Activated naive CD4-positive, alpha-beta T cell treated with anti-CD3 and anti-CD28 coated beads for 36 hours (primary cell): ENCODE measurements at regions not wholly inside any gene's neighbourhood (a gene's known extent, or its start where the extent isn't known, plus 50 kb on each side); places are given as distances from the start of the nearest gene placed in this dataset.

Experiments used
- CTCF ChIA-PET: fragments of 350-600 bp; sonication (Branson Sonifier 250); formaldehyde crosslinking; loops from one replicate; lab custom pipeline; 2021; ENCODE audit warnings: antibody characterized with exemption; lab: Charles Lee
- DNase-seq: peaks from one replicate; pipeline ENCODE4 v3.0.0-alpha.2; 2020
- H3K27ac Mint-ChIP-seq: one replicate; pipeline ENCODE4 v1.8.0; 2021; ENCODE audit warnings: mild to moderate bottlenecking, mixed read lengths
- H3K27me3 Mint-ChIP-seq: one replicate; pipeline ENCODE4 v1.8.0; 2021; ENCODE audit warnings: low read depth, mixed read lengths
- H3K36me3 Mint-ChIP-seq: one replicate; pipeline ENCODE4 v1.8.0; 2021; ENCODE audit warnings: low read depth, mixed read lengths
- H3K4me1 Mint-ChIP-seq: one replicate; pipeline ENCODE4 v1.8.0; 2021; ENCODE audit warnings: low read depth, mixed read lengths
- H3K4me3 Mint-ChIP-seq: one replicate; pipeline ENCODE4 v1.8.0; 2021; ENCODE audit warnings: mild to moderate bottlenecking, moderate library complexity, mixed read lengths
- H3K9me3 Mint-ChIP-seq: one replicate; pipeline ENCODE4 v1.8.0; 2021; ENCODE audit warnings: mixed read lengths
- intact Hi-C: fragments of 100-400 bp; cut with micrococcal nuclease; formaldehyde crosslinking; loops from one replicate; pipeline ENCODE4 v1.15.1; 2023

DNA sequence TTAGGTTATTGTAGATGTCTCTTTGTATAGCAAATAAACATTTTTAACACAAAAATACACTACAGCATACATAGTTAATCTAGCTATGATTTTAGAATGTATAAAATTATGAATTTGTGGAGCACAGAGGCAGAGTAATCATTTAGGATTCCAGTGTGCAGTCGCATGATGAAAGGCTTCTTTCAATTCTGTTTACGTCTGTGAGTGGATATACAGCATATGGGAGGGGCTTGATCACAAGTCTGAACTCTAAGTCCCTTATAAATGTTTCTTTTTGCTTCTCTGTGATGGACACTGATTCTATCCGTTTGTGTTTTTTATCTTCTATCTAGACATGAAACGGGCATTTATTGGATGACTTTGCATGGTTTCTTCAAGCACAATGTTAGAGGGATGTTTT is 1239.6 kb upstream of the AGA start:
- peaks cover 6% of the 10 kb centered on the region for H3K9me3 Mint-ChIP-seq

DNA sequence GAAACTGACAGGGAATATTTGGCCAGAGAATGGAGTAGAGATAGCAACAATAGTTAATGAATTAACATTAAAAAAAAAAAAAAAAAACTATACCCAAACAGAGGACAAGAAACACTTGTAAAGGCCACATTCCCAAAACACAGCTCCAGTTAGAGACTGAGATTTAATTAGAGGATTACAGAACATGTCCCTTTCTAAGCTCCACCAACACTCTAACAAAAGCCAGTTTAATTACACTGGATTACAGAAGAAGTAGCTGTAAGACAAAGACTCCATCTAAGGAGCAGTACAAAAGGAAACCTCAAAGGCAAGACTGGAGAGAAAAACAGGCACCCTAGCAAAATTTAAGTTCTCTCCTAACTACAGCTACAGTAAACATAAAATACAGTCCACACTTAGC is 1247.7 kb upstream of the AGA start:
- H3K4me3 Mint-ChIP-seq: no peak overlapping the region

More for the DNA sequence above, 1239.6 kb upstream of the AGA start:
- intact Hi-C loops: loop anchor here (10.0 kb wide), 1 partner anchor 1437 kb away; no protein-coding TSS in a partner anchor
- DNase-seq: no peak
- no peaks in the 10 kb centered on the region for H3K36me3 Mint-ChIP-seq
- H3K4me3 Mint-ChIP-seq: no peak overlapping the region
- H3K27me3 Mint-ChIP-seq: no peaks in the 10 kb centered on the region
- H3K27ac Mint-ChIP-seq: no peak overlapping the region
- CTCF ChIA-PET: no interaction called here
- H3K4me1 Mint-ChIP-seq: no peaks in the 10 kb centered on the region

DNA sequence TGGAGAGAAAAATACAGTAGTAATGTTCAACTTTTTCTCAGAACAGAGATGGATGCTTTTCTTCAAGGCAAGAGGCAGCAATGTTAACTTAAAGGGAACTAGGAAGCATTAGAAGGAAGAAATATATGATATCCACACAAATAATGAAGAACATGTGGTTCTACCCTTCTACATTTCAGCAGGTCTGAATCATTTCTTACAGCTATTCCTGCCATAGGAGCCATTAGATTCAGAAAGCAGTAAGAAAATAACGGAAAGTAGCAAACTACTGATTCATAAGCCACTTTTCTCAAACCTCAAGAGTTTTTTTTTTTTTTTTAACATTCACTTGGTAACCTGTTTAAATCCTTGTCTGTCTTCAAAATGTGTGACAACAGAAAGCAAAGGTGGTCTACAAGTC is 1251.6 kb upstream of the AGA start:
- DNase-seq: no peak
- CTCF ChIA-PET: no interaction called here
- peaks cover 8% of the 10 kb centered on the region for H3K9me3 Mint-ChIP-seq
- H3K27ac Mint-ChIP-seq: no peak overlapping the region
- no peaks in the 10 kb centered on the region for H3K27me3 Mint-ChIP-seq
- H3K4me3 Mint-ChIP-seq: no peak overlapping the region
- intact Hi-C loops: no loop called here
- H3K36me3 Mint-ChIP-seq: no peaks in the 10 kb centered on the region
- H3K4me1 Mint-ChIP-seq: no peaks in the 10 kb centered on the region

More for the DNA sequence above, 1247.7 kb upstream of the AGA start:
- Mint-ChIP-seq H3K27me3 (no peaks in the 10 kb centered on the region), H3K36me3 (no peaks in the 10 kb centered on the region), H3K9me3 (peaks cover 12% of the 10 kb centered on the region), H3K27ac (no peak overlapping the region), H3K4me1 (no peaks in the 10 kb centered on the region)
- intact Hi-C loops: loop anchor here (10.0 kb wide), 1 partner anchor 1445 kb away; no protein-coding TSS in a partner anchor
- CTCF ChIA-PET: no interaction called here
- DNase-seq: no peak

DNA sequence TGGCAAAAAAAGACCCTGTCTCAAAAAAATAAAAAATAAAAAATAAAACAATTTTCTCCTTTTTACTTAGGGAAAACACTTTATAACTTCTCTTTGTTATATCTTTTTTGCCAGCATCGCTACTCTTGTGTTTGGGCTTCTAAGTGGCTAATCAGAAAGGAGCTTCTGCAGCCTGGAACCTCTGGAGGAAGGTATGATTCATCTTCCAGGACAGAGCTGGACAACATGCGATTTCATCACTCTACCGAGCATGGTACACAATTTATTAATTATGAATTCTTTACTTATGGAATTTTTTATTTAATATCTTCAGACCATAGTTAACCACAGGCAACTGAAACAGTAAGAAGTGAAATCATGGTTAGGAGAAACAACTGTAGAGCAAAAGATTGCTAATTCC is 1254.3 kb upstream of the AGA start:
- Mint-ChIP-seq H3K27me3 (no peaks in the 10 kb centered on the region), H3K27ac (no peak overlapping the region), H3K4me3 (no peak overlapping the region), H3K36me3 (no peaks in the 10 kb centered on the region), H3K4me1 (no peaks in the 10 kb centered on the region), H3K9me3 (peaks cover 3% of the 10 kb centered on the region)
- DNase-seq: no peak
- intact Hi-C loops: no loop called here
- CTCF ChIA-PET: no interaction called here

DNA sequence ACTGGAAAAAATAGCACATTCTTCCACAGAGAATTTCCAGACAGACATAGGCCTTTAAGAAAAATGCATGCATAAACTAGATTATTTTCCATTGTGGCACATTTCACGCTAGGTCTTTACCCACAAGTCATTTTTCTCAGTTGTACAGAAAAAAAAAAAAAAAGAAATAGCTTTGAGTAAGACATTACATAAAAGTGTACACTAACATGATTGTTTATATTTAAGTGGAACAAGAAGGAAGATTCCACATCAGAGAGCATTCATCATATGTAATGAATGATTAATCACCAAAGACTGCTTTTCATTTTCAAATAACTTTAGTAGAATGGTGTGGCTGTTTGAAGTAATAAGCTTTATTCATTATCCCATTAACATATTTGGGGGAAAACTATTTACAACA is 1270.2 kb upstream of the AGA start:
- peaks cover 3% of the 10 kb centered on the region for H3K9me3 Mint-ChIP-seq
- intact Hi-C loops: no loop called here
- no peak overlapping the region for H3K27ac Mint-ChIP-seq
- H3K4me1 Mint-ChIP-seq: no peaks in the 10 kb centered on the region
- no peaks in the 10 kb centered on the region for H3K36me3 Mint-ChIP-seq
- no peak for DNase-seq
- H3K27me3 Mint-ChIP-seq: no peaks in the 10 kb centered on the region
- CTCF ChIA-PET: interaction anchor here (0.6 kb wide), 1 partner anchor 42 kb away, joined by 3 read pairs; no protein-coding TSS in a partner anchor
- H3K4me3 Mint-ChIP-seq: no peak overlapping the region

DNA sequence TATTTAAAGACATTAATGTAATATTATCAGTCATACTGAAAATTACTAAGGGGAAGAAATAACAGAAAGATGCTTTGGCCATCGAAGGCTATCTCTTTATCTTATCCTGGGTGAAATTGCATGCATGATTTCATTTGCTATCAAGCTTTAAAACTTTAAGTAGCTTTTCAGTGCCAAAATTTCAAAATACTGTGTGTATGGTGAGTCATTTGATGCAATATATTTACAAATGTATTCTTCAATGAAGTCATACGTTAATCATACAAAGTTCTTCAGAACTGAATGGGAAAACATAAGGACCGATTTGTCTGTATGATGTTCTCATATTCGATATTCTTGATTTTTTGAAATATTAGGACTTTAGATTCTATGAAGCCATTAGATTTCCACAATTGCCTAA is 1295.8 kb upstream of the AGA start:
- no peaks in the 10 kb centered on the region for H3K36me3 Mint-ChIP-seq
- no peak for DNase-seq
- no peak overlapping the region for H3K27ac Mint-ChIP-seq
- intact Hi-C loops: no loop called here
- peaks cover 2% of the 10 kb centered on the region for H3K9me3 Mint-ChIP-seq
- H3K4me3 Mint-ChIP-seq: no peak overlapping the region
- H3K4me1 Mint-ChIP-seq: no peaks in the 10 kb centered on the region
- H3K27me3 Mint-ChIP-seq: no peaks in the 10 kb centered on the region
- CTCF ChIA-PET: no interaction called here

DNA sequence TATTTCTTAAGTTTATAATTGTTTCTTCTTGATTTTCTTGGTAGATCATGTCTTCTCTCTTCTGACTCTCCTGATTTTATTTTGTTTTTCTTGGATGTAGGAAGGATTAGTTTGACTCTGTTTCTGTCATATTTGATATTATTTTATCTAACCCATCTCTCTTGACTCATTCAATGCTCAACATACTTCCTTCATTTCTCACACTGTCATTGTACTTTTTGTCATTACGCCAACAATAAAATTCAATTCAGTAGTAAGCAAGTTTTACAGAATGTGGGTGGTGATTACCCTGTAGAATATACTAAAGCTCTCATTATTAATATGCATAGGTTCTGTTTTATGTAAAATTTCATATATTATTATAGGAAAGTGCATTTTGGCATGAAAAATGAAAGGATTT is 1303.0 kb upstream of the AGA start:
- DNase-seq: no peak
- CTCF ChIA-PET: interaction anchor here (0.7 kb wide), 1 partner anchor 51 kb away, joined by 3 read pairs; no protein-coding TSS in a partner anchor
- Mint-ChIP-seq H3K36me3 (no peaks in the 10 kb centered on the region), H3K9me3 (peaks cover 2% of the 10 kb centered on the region), H3K4me3 (no peak overlapping the region), H3K27me3 (no peaks in the 10 kb centered on the region), H3K27ac (no peak overlapping the region), H3K4me1 (no peaks in the 10 kb centered on the region)
- intact Hi-C loops: no loop called here

DNA sequence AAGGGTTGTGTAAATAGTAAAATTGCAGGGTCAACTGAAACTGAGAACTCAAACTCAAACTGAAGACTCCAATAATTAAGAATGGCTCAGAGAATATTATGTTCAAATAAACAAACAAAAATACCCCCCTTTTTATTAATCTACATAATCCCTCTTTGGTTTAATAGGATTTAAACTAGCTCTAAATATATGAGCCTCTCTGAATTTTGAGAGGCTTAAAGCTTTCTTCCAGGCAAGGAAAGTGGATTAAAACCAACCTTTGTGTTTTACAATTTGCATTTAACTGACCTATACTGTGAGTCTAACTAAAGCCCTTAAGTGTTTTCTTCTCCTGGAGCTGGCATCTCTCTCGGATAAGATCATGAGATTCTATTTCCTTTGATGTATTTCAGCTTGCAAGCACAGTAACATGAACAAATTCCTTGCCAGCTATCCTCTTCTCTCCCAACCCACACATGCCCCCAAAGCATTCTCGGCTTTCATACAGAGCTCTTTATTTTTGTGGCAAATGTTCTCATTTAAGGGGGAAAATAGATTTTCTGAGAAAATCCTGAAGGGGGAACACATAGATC is 1310.8 kb upstream of the AGA start:
- no peaks in the 10 kb centered on the region for H3K27me3 Mint-ChIP-seq
- intact Hi-C loops: no loop called here
- peaks cover 4% of the 10 kb centered on the region for H3K9me3 Mint-ChIP-seq
- H3K4me3 Mint-ChIP-seq: no peak overlapping the region
- CTCF ChIA-PET: no interaction called here
- no peak overlapping the region for H3K27ac Mint-ChIP-seq
- H3K4me1 Mint-ChIP-seq: no peaks in the 10 kb centered on the region
- no peak for DNase-seq
- no peaks in the 10 kb centered on the region for H3K36me3 Mint-ChIP-seq

DNA sequence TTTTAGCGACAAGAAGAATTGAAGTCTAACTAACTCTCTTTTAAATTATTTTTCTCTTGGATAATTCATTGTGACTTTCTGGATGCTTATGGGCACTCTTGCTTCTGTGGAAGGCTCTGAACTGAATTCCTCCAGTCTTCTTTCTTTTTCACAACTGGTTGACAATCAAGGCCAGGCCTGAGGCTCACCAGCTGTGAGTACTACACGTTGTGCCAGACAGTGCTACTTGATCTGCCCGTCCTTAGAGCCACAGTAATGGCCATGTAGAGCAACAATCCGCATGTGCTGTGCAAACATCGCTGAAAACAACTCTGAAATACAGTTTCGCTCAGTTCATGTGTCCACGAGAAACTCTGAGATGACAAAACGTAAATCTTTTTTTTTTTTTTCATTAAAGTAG is 1336.3 kb upstream of the AGA start:
- no peaks in the 10 kb centered on the region for H3K9me3 Mint-ChIP-seq
- no peak overlapping the region for H3K27ac Mint-ChIP-seq
- CTCF ChIA-PET: no interaction called here
- H3K4me3 Mint-ChIP-seq: no peak overlapping the region
- no peaks in the 10 kb centered on the region for H3K4me1 Mint-ChIP-seq
- no peaks in the 10 kb centered on the region for H3K27me3 Mint-ChIP-seq
- H3K36me3 Mint-ChIP-seq: no peaks in the 10 kb centered on the region
- DNase-seq: no peak
- intact Hi-C loops: no loop called here

DNA sequence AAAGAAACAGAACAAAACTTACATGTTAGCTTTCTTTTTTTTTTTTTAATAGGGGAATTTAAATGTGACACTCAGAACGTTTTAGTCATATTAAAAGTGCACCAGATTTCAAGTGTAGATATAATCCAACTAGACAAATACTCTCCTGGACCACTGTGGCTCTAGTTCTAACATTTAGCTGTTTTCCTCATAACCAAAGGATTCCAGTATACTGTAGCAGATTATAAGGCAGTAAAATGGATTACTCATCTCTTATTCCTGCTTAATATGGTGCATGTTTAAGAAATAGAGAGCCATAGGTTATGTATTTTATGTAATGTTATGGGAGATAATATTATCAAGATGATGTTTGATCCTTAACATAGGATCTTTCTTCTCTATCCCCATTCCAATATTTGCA is 1339.5 kb upstream of the AGA start:
- peaks cover 5% of the 10 kb centered on the region for H3K9me3 Mint-ChIP-seq
- H3K27me3 Mint-ChIP-seq: no peaks in the 10 kb centered on the region
- H3K4me1 Mint-ChIP-seq: no peaks in the 10 kb centered on the region
- intact Hi-C loops: no loop called here
- no peak for DNase-seq
- no peak overlapping the region for H3K4me3 Mint-ChIP-seq
- CTCF ChIA-PET: no interaction called here
- no peak overlapping the region for H3K27ac Mint-ChIP-seq
- no peaks in the 10 kb centered on the region for H3K36me3 Mint-ChIP-seq

DNA sequence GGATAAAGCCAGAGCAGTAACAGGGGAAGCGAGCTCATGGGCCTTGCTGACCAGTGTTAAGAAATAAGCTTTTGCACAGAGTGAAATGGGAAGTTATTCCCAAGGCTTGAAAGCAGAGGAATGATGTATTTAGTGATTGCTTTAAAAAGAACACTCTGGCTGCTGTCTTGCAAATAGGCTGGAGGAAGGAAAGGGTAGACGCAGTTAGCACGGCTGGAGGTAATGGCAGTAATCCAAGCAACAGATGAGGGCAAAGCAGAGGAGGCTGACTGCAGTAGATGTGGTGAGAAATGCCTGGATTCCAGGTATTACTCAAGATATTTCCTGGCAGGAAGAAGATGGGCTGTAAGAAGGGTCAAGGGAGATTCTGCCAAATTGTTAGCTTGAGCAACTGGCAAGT is 1342.3 kb upstream of the AGA start:
- CTCF ChIA-PET: no interaction called here
- H3K27ac Mint-ChIP-seq: no peak overlapping the region
- H3K9me3 Mint-ChIP-seq: peaks cover 5% of the 10 kb centered on the region
- no peak overlapping the region for H3K4me3 Mint-ChIP-seq
- intact Hi-C loops: no loop called here
- DNase-seq: no peak
- H3K4me1 Mint-ChIP-seq: no peaks in the 10 kb centered on the region
- no peaks in the 10 kb centered on the region for H3K36me3 Mint-ChIP-seq
- H3K27me3 Mint-ChIP-seq: no peaks in the 10 kb centered on the region

DNA sequence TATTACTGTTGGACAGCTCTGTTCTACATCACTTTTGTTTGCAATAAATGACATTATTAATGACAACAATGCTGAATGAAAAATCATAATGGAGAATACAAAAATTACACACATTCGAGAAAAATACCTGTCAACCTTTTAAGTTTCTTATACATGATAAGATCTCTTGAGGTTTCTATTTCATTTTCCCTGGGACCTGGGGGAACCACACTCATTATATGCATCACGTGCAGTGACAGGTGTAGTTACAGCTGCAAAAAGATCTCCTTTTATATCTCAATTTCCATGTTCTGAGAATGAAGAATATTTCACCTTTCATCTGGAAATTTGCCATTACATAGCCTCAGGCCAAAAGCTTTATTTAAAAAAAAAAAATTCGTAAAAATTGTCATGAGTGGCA is 1347.0 kb upstream of the AGA start:
- Mint-ChIP-seq H3K36me3 (no peaks in the 10 kb centered on the region), H3K9me3 (peaks cover 10% of the 10 kb centered on the region), H3K27ac (no peak overlapping the region), H3K4me3 (no peak overlapping the region), H3K4me1 (no peaks in the 10 kb centered on the region), H3K27me3 (no peaks in the 10 kb centered on the region)
- CTCF ChIA-PET: no interaction called here
- intact Hi-C loops: no loop called here
- no peak for DNase-seq

DNA sequence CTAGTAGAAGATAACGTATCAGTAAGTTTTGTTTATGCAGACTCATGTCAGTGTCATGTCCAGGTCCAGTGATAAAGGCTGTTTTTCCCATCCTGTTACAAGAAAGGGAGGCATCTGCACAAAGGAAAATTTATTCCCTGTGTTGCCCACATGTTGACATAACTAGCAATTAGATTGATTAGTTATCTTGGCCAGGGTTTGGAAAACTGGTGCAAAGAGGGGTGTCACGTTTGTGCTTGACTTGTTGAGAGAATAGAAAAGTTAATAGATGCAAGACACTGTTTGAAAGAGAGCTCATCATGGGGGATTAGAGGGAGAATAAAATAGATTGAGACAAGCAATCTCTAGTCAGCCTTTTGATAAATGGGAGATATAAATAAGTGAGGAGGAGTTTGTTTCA is 1357.0 kb upstream of the AGA start:
- H3K4me3 Mint-ChIP-seq: no peak overlapping the region
- intact Hi-C loops: no loop called here
- H3K36me3 Mint-ChIP-seq: no peaks in the 10 kb centered on the region
- H3K9me3 Mint-ChIP-seq: peaks cover 2% of the 10 kb centered on the region
- no peak overlapping the region for H3K27ac Mint-ChIP-seq
- H3K27me3 Mint-ChIP-seq: no peaks in the 10 kb centered on the region
- CTCF ChIA-PET: no interaction called here
- H3K4me1 Mint-ChIP-seq: no peaks in the 10 kb centered on the region
- DNase-seq: no peak
